Activated CD4-positive, alpha-beta T cell treated with anti-CD3 and anti-CD28 coated beads, Interleukin-2, Interleukin-6, amounts not matched to agents 100 ng/mL and 50 ng/mL, durations not matched to agents 16 hours and 8 hours (primary cell): ENCODE measurements at regions not wholly inside any gene's neighbourhood (a gene's known extent, or its start where the extent isn't known, plus 50 kb on each side); places are given as distances from the start of the nearest gene placed in this dataset.

Source experiments
- DNase-seq: peaks from one replicate; pipeline ENCODE4 v3.0.0-alpha.2; 2020

GRCh38 chr21:18460979-18461378 is 57.4 kb upstream of the TMPRSS15 start:
- no peak for DNase-seq

GRCh38 chr21:18461743-18462142 is 58.2 kb upstream of the TMPRSS15 start:
- no peak for DNase-seq

GRCh38 chr21:18467715-18468114 is 64.1 kb upstream of the TMPRSS15 start:
- no peak for DNase-seq

- DNase-seq: no peak
Measured at GRCh38 chr21:18468790-18469189, 65.2 kb upstream of the TMPRSS15 start.

- DNase-seq: no peak
Measured at GRCh38 chr21:18476639-18477038, 73.1 kb upstream of the TMPRSS15 start.

- no peak for DNase-seq
Measured at GRCh38 chr21:18477043-18477442, 73.5 kb upstream of the TMPRSS15 start.

- DNase-seq: no peak
Measured at GRCh38 chr21:18478513-18478912, 74.9 kb upstream of the TMPRSS15 start.

GRCh38 chr21:18488252-18488651 is 84.7 kb upstream of the TMPRSS15 start:
- no peak for DNase-seq

- DNase-seq: no peak
Measured at GRCh38 chr21:18493422-18493821, 89.8 kb upstream of the TMPRSS15 start.

- DNase-seq: no peak
Measured at GRCh38 chr21:18495523-18495922, 91.9 kb upstream of the TMPRSS15 start.

- DNase-seq: no peak
Measured at GRCh38 chr21:18498431-18498830, 94.8 kb upstream of the TMPRSS15 start.

- DNase-seq: peak; percentile 38
Measured at GRCh38 chr21:18499761-18500376, 96.3 kb upstream of the TMPRSS15 start.

GRCh38 chr21:18518054-18518481 is 114.5 kb upstream of the TMPRSS15 start:
- no peak for DNase-seq

- no peak for DNase-seq
Measured at GRCh38 chr21:18521204-18521603, 117.6 kb upstream of the TMPRSS15 start.

- DNase-seq: no peak
Measured at GRCh38 chr21:18522181-18522972, 118.8 kb upstream of the TMPRSS15 start.

- DNase-seq: no peak
Measured at GRCh38 chr21:18524097-18524880, 120.7 kb upstream of the TMPRSS15 start.

- DNase-seq: no peak
Measured at GRCh38 chr21:18529254-18529653, 125.7 kb upstream of the TMPRSS15 start.

- DNase-seq: no peak
Measured at GRCh38 chr21:18542081-18542480, 138.5 kb upstream of the TMPRSS15 start.

GRCh38 chr21:18545908-18546307 is 142.3 kb upstream of the TMPRSS15 start:
- DNase-seq: no peak

- DNase-seq: no peak
Measured at GRCh38 chr21:18547347-18547746, 143.8 kb upstream of the TMPRSS15 start.

- no peak for DNase-seq
Measured at GRCh38 chr21:18548249-18548648, 144.7 kb upstream of the TMPRSS15 start.

- DNase-seq: no peak
Measured at GRCh38 chr21:18549214-18549905, 145.8 kb upstream of the TMPRSS15 start.

- no peak for DNase-seq
Measured at GRCh38 chr21:18550361-18550760, 146.8 kb upstream of the TMPRSS15 start.
